Coronary artery (tissue), 2 donors: ENCODE measurements at regions not wholly inside any gene's neighbourhood (a gene's known extent, or its start where the extent isn't known, plus 50 kb on each side); places are given as distances from the start of the nearest gene placed in this dataset.

Experiments used
- DNase-seq: peaks from one replicate; pipeline ENCODE4 v3.0.0-alpha.2; 2017; ENCODE audit warnings: low spot score
- H3K27ac ChIP-seq, 2 donors: fragments of 200-600 bp; sonication (generic); one replicate each; pipeline ENCODE4 v1.5.1; 2016 to 2019
- H3K4me3 ChIP-seq: fragments of 200-600 bp; sonication (generic); 2 replicates; pipeline ENCODE4 v1.5.1; 2016; ENCODE audit warnings: mild to moderate bottlenecking, moderate library complexity
- CTCF ChIP-seq: fragments of 200-600 bp; sonication (generic); IDR thresholded peaks from one replicate; pipeline ENCODE4 v1.5.1; 2019; ENCODE audit warnings: antibody characterized with exemption

DNA sequence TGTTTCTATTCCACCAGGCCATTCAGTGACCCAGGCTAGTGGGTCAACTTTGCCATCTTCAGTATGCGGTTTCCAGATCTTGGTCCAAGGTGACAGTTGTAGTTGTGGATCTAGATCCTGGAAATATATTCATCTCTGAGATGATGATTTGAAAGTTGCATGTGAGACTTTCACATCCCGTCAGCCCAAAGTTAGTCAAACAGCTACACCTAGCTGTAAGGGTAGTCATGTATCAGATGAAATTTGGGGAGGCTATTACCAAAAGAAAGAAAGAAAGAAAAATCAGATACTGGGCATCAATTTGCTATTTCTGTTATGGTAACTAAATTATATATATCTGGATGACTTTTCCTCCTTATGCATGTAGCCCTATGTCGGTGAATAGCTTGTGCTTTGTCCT is 259.4 kb upstream of the ARX start:
- H3K27ac ChIP-seq = no peak overlapping the region
- no peak for DNase-seq
- no peak for TF ChIP-seq CTCF
- no peak overlapping the region for H3K4me3 ChIP-seq

DNA sequence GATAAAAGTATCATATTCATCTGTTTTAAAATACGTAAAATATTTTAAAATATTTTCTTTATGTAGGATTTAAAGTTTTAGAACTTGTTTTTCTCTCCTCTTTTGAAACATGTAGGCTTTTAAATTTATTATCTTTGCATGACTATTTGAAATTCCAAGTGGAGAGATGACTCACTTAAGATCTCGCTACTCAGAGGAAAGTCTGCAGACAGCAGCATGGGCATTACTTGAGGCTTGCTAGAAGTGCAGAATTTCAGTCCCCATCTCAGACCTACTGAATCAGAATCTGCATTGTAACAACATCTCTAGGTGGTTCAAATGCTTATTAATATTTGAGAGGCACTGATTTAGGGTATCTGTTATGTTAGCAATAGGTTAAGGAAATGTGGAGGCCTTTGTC is 225.7 kb upstream of the ARX start:
- Histone ChIP-seq H3K4me3 (no peak overlapping the region), H3K27ac (no peak overlapping the region)
- TF ChIP-seq CTCF = no peak
- DNase-seq = no peak

DNA sequence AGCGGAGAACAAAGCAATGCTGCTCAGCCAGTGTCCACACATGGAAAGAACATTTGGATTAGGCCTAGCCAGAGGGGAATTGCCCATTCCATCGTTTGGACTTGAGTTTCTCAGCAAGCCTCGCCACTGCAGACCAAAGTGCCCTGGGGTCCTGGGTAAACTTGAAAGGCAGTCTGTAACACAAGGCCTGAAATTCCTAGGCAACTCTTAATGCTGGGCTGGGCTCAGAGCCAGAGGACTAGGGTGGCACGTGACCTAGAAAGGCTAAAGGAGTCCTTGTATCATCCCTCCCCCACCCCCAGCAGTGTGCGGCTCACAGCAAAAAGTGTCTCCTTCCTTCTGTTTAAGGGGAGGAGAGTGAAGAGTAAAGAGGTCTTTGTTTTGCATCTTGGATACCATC is 210.4 kb upstream of the ARX start:
- TF ChIP-seq CTCF = no peak
- no peak overlapping the region for H3K27ac ChIP-seq
- no peak overlapping the region for H3K4me3 ChIP-seq
- DNase-seq = no peak

DNA sequence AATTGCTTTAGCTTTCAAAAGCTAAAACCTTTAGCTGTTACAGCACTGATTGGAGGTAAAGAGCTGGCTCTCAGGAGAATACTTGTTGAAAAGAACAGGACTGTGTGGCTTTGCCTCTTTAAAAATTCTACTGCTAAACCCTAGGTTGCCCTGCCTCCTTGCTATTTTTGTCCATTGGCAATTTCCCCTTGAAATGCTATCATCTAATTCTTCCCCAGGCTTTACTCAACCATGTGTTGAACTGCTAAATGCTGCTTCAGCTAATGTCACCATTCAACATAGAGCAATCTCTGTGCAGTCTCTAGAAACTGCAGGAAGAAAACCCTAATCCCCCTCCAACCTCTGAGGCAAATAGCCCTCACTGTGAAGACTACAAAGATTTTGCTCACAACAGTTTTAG is 203.7 kb upstream of the ARX start:
- H3K4me3 ChIP-seq = no peak overlapping the region
- DNase-seq = no peak
- H3K27ac ChIP-seq = no peak overlapping the region
- no peak for TF ChIP-seq CTCF

DNA sequence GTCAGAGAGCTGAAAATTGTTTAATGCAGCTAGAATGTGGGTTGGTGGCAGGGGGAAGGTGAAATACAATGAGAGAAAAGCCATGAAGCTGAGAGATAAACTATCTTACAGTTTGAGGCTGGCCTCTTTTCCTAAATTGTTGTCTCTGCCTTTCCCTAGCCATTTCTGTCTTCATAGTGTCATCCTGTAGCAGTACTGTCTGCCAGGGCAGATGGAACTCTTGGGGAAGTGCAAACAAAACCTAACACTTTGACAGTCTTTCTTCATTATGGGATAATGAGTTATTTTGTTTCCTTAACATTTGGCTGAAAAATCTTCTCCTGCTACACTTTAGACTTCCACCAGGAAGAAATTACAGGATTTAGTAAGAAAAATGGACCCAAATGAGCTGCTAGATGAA is 197.8 kb upstream of the ARX start:
- no peak for DNase-seq
- no peak for TF ChIP-seq CTCF
- Histone ChIP-seq H3K27ac (no peak overlapping the region), H3K4me3 (no peak overlapping the region)

DNA sequence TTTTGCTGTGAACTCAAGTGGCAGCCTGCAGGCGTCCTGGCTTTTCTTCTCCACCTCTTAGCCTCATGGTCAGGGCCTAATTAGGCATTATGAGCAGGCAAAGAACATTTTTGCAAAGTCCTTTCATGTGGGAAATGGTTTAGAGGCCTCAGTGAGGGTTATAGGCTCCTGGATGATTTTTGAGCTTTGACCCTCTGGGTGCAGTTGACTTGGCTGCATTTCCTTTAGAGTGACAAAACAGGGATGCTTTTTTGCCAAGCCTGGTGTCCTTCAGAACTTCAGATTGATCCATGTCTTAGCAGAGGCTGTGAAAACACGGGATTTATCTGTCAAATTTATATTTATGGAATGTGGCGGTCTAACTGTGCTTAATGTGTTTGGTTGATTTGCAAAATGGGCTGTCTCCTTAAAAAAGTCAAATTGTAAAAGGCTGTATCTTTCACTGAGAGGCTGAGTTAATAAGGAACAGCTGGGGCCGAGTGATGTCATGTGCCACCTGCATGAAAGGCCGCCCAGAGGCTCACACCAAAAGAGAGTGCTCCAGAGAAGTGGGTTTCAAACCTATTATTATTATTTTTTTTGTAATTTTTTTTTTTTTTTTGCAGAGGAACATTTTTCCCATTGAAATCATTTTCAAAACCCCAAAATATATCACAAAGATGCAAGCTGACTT is 192.2 kb upstream of the ARX start:
- no peak for TF ChIP-seq CTCF
- H3K27ac ChIP-seq = no peak overlapping the region
- no peak overlapping the region for H3K4me3 ChIP-seq
- DNase-seq = no peak

- H3K4me3 ChIP-seq = no peak overlapping the region
- TF ChIP-seq CTCF = no peak
- no peak for DNase-seq
- H3K27ac ChIP-seq = no peak overlapping the region
Observed at GRCh38 chrX:25206778-25207177, 191.0 kb upstream of the ARX start.
